ENCODE measurements at regions not wholly inside any gene's neighbourhood (a gene's known extent, or its start where the extent isn't known, plus 50 kb on each side); places are given as distances from the start of the nearest gene placed in this dataset.

GRCh38 chr5:62017092-62017491 is 288.9 kb upstream of the KIF2A start:
- Histone ChIP-seq H3F3A (ENCODE audit: control insufficient read depth, insufficient read depth) (no peaks in the 10 kb centered on the region), H3K36me3 (ENCODE audit: control insufficient read depth, low read length) (no peaks in the 10 kb centered on the region), H3K9me2 (replicated peaks; ENCODE audit: control insufficient read depth, low read length) (no peaks in the 10 kb centered on the region), H3K79me2 (ENCODE audit: control insufficient read depth, low read length) (no peaks in the 10 kb centered on the region), H4K20me1 (ENCODE audit: control insufficient read depth, insufficient read depth, low read depth, low read length) (no peaks in the 10 kb centered on the region), H3K9me3 (ENCODE audit: control insufficient read depth, insufficient read depth, low read length) (no peaks in the 10 kb centered on the region), H3K27ac (ENCODE audit: low read depth, low read length) (no peak overlapping the region), H3K4me3 (ENCODE audit: low read length) (no peak overlapping the region), H3K27me3 (ENCODE audit: control insufficient read depth, low read length) (no peaks in the 10 kb centered on the region), H3K4me1 (ENCODE audit: control insufficient read depth, low read length) (no peaks in the 10 kb centered on the region), H3K4me2 (ENCODE audit: low read length) (no peak overlapping the region)
- no peak for TF ChIP-seq EZH2phosphoT487 (IDR thresholded peaks at IDR 0.05; ENCODE audit: borderline replicate concordance, low read length)
- TF ChIP-seq CTCF (IDR thresholded peaks at IDR 0.05; ENCODE audit: low read depth, low read length, poor library complexity, severe bottlenecking), result no peak

GRCh38 chr5:62029303-62029702 is 276.7 kb upstream of the KIF2A start:
- Histone ChIP-seq H3K27ac (ENCODE audit: low read depth, low read length) (no peak overlapping the region), H3F3A (ENCODE audit: control insufficient read depth, insufficient read depth) (no peaks in the 10 kb centered on the region), H4K20me1 (ENCODE audit: control insufficient read depth, insufficient read depth, low read depth, low read length) (no peaks in the 10 kb centered on the region), H3K4me3 (ENCODE audit: low read length) (no peak overlapping the region), H3K36me3 (ENCODE audit: control insufficient read depth, low read length) (no peaks in the 10 kb centered on the region), H3K27me3 (ENCODE audit: control insufficient read depth, low read length) (no peaks in the 10 kb centered on the region), H3K79me2 (ENCODE audit: control insufficient read depth, low read length) (no peaks in the 10 kb centered on the region), H3K4me1 (ENCODE audit: control insufficient read depth, low read length) (no peaks in the 10 kb centered on the region), H3K9me2 (replicated peaks; ENCODE audit: control insufficient read depth, low read length) (no peaks in the 10 kb centered on the region), H3K9me3 (ENCODE audit: control insufficient read depth, insufficient read depth, low read length) (no peaks in the 10 kb centered on the region; the same call in 1 of the 2 replicates), H3K4me2 (ENCODE audit: low read length) (no peak overlapping the region)
- no peak for TF ChIP-seq CTCF (IDR thresholded peaks at IDR 0.05; ENCODE audit: low read depth, low read length, poor library complexity, severe bottlenecking)
- TF ChIP-seq EZH2phosphoT487 (IDR thresholded peaks at IDR 0.05; ENCODE audit: borderline replicate concordance, low read length), result no peak

GRCh38 chr5:62030326-62030725 is 275.7 kb upstream of the KIF2A start:
- Histone ChIP-seq H3K4me1 (ENCODE audit: control insufficient read depth, low read length) (no peaks in the 10 kb centered on the region), H3K79me2 (ENCODE audit: control insufficient read depth, low read length) (no peaks in the 10 kb centered on the region), H3K9me3 (ENCODE audit: control insufficient read depth, insufficient read depth, low read length) (no peaks in the 10 kb centered on the region; the same call in 1 of the 2 replicates), H3K4me3 (ENCODE audit: low read length) (no peak overlapping the region), H3K36me3 (ENCODE audit: control insufficient read depth, low read length) (no peaks in the 10 kb centered on the region), H3K27me3 (ENCODE audit: control insufficient read depth, low read length) (no peaks in the 10 kb centered on the region), H3F3A (ENCODE audit: control insufficient read depth, insufficient read depth) (no peaks in the 10 kb centered on the region), H3K4me2 (ENCODE audit: low read length) (no peak overlapping the region), H4K20me1 (ENCODE audit: control insufficient read depth, insufficient read depth, low read depth, low read length) (no peaks in the 10 kb centered on the region), H3K9me2 (replicated peaks; ENCODE audit: control insufficient read depth, low read length) (no peaks in the 10 kb centered on the region), H3K27ac (ENCODE audit: low read depth, low read length) (no peak overlapping the region)
- no peak for TF ChIP-seq CTCF (IDR thresholded peaks at IDR 0.05; ENCODE audit: low read depth, low read length, poor library complexity, severe bottlenecking)
- TF ChIP-seq EZH2phosphoT487 (IDR thresholded peaks at IDR 0.05; ENCODE audit: borderline replicate concordance, low read length), result no peak

GRCh38 chr5:62038024-62038423 is 268.0 kb upstream of the KIF2A start:
- no peak overlapping the region for H3K4me3 ChIP-seq (ENCODE audit: low read length)
- H3K27ac ChIP-seq (ENCODE audit: low read depth, low read length), result no peak overlapping the region
- H3K4me2 ChIP-seq (ENCODE audit: low read length), result no peak overlapping the region
- H4K20me1 ChIP-seq (ENCODE audit: control insufficient read depth, insufficient read depth, low read depth, low read length), result no peaks in the 10 kb centered on the region
- no peaks in the 10 kb centered on the region for H3K36me3 ChIP-seq (ENCODE audit: control insufficient read depth, low read length)
- no peaks in the 10 kb centered on the region for H3K4me1 ChIP-seq (ENCODE audit: control insufficient read depth, low read length)
- no peaks in the 10 kb centered on the region for H3K9me2 ChIP-seq (replicated peaks; ENCODE audit: control insufficient read depth, low read length)
- no peaks in the 10 kb centered on the region for H3K27me3 ChIP-seq (ENCODE audit: control insufficient read depth, low read length)
- H3F3A ChIP-seq (ENCODE audit: control insufficient read depth, insufficient read depth), result no peaks in the 10 kb centered on the region
- no peaks in the 10 kb centered on the region for H3K9me3 ChIP-seq (ENCODE audit: control insufficient read depth, insufficient read depth, low read length)
- H3K79me2 ChIP-seq (ENCODE audit: control insufficient read depth, low read length), result no peaks in the 10 kb centered on the region
- TF ChIP-seq EZH2phosphoT487 (IDR thresholded peaks at IDR 0.05; ENCODE audit: borderline replicate concordance, low read length) (no peak), CTCF (IDR thresholded peaks at IDR 0.05; ENCODE audit: low read depth, low read length, poor library complexity, severe bottlenecking) (no peak)

All from DOHH2 (cell line).